ENCODE measurements at regions not wholly inside any gene's neighbourhood (a gene's known extent, or its start where the extent isn't known, plus 50 kb on each side); places are given as distances from the start of the nearest gene placed in this dataset.

DNA sequence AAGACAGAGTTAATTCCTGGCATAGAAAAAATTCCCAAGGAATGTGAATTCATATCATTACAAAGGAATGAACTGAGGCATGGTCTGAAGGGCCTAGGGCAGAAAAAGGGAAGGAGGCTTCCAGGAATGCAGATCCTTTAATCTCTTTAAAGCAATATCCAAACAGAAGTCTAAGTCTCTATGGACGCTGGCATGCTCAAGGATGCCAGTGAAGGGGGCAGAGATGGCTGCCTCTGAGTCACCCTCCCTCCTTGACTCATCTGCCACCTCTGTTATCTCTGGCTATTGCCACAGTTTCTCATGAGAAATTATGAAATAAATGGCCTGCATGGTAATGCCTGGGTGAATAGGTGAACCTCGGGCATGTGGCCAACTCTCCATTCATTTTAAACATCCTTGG is 96.3 kb upstream of the BCL6 start:
- H3K4me3 ChIP-seq (ENCODE audit: low read depth, low read length, poor library complexity, severe bottlenecking) = no peak overlapping the region
- H3K79me2 ChIP-seq (ENCODE audit: insufficient read depth, low read depth, low read length) = no peaks in the 10 kb centered on the region
- no peaks in the 10 kb centered on the region for H3K36me3 ChIP-seq (ENCODE audit: insufficient read depth, low read length)
- BruUV-seq (replicated peaks) = no TSS peak
- H3K9me2 ChIP-seq (ENCODE audit: insufficient read depth, low read length) = no peaks in the 10 kb centered on the region
- no peak for DNase-seq (ENCODE audit: low spot score)
- no peaks in the 10 kb centered on the region for H4K20me1 ChIP-seq (ENCODE audit: insufficient read depth, low read length)
- TF ChIP-seq EZH2phosphoT487 (IDR thresholded peaks at IDR 0.05; ENCODE audit: borderline replicate concordance, low read depth, low read length) = no peak
- TF ChIP-seq, protein P1, sequence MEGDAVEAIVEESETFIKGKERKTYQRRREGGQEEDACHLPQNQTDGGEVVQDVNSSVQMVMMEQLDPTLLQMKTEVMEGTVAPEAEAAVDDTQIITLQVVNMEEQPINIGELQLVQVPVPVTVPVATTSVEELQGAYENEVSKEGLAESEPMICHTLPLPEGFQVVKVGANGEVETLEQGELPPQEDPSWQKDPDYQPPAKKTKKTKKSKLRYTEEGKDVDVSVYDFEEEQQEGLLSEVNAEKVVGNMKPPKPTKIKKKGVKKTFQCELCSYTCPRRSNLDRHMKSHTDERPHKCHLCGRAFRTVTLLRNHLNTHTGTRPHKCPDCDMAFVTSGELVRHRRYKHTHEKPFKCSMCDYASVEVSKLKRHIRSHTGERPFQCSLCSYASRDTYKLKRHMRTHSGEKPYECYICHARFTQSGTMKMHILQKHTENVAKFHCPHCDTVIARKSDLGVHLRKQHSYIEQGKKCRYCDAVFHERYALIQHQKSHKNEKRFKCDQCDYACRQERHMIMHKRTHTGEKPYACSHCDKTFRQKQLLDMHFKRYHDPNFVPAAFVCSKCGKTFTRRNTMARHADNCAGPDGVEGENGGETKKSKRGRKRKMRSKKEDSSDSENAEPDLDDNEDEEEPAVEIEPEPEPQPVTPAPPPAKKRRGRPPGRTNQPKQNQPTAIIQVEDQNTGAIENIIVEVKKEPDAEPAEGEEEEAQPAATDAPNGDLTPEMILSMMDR (conservative IDR thresholded peaks at IDR 0.05; ENCODE audit: low read length) = no peak
- H3K27ac ChIP-seq (ENCODE audit: low read depth, low read length, poor library complexity, severe bottlenecking) = no peak overlapping the region
- intact Hi-C loops (cut with micrococcal nuclease; ENCODE audit: unreplicated experiment) = no loop called here
- POLR2A ChIA-PET = no interaction called here
- no peak overlapping the region for H2AFZ ChIP-seq (ENCODE audit: low read length)
- H3K9me3 ChIP-seq (ENCODE audit: low read length) = no peaks in the 10 kb centered on the region
- H3K4me2 ChIP-seq (ENCODE audit: low read length) = no peak overlapping the region
- CTCF ChIA-PET (ENCODE audit: unreplicated experiment) = no interaction called here
- H3K4me1 ChIP-seq (ENCODE audit: insufficient read depth, low read length, poor library complexity, severe bottlenecking) = no peaks in the 10 kb centered on the region

DNA sequence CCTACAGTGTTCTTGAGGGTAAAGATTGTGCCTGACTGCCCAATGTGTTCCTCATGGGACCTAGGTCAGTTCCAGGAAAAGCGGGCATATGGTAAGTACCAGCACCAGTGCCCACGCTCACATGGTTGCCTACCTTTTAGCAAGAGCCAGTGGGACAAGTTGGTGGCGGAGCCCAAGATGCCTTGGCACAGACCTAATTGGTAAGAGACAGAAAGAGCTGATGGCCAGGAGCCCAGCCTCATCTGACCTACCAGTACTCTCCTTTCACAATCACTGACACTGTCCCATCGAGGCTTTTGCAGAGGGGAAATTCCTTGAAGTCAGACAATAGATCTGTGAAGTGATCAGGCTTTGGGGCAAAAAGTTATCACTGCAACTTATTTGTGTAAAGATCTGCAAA is 98.4 kb upstream of the BCL6 start:
- TF ChIP-seq EZH2phosphoT487 (IDR thresholded peaks at IDR 0.05; ENCODE audit: borderline replicate concordance, low read depth, low read length) = no peak
- TF ChIP-seq, protein P1 (conservative IDR thresholded peaks at IDR 0.05; ENCODE audit: low read length) = no peak
- Histone ChIP-seq H3K27ac (ENCODE audit: low read depth, low read length, poor library complexity, severe bottlenecking) (no peak overlapping the region), H2AFZ (ENCODE audit: low read length) (no peak overlapping the region), H3K4me1 (ENCODE audit: insufficient read depth, low read length, poor library complexity, severe bottlenecking) (no peaks in the 10 kb centered on the region), H3K9me2 (ENCODE audit: insufficient read depth, low read length) (no peaks in the 10 kb centered on the region), H3K4me2 (ENCODE audit: low read length) (no peak overlapping the region), H3K9me3 (ENCODE audit: low read length) (no peaks in the 10 kb centered on the region), H4K20me1 (ENCODE audit: insufficient read depth, low read length) (no peaks in the 10 kb centered on the region), H3K4me3 (ENCODE audit: low read depth, low read length, poor library complexity, severe bottlenecking) (no peak overlapping the region), H3K36me3 (ENCODE audit: insufficient read depth, low read length) (no peaks in the 10 kb centered on the region), H3K79me2 (ENCODE audit: insufficient read depth, low read depth, low read length) (no peaks in the 10 kb centered on the region)
- intact Hi-C loops (cut with micrococcal nuclease; ENCODE audit: unreplicated experiment) = no loop called here
- POLR2A ChIA-PET = interaction anchor here (0.6 to 1.3 kb wide), 2 partner anchors 35 to 128 kb away, joined by 3 to 4 read pairs; no protein-coding TSS in a partner anchor
- DNase-seq (ENCODE audit: low spot score) = no peak
- no TSS peak for BruUV-seq (replicated peaks)
- CTCF ChIA-PET (ENCODE audit: unreplicated experiment) = no interaction called here

DNA sequence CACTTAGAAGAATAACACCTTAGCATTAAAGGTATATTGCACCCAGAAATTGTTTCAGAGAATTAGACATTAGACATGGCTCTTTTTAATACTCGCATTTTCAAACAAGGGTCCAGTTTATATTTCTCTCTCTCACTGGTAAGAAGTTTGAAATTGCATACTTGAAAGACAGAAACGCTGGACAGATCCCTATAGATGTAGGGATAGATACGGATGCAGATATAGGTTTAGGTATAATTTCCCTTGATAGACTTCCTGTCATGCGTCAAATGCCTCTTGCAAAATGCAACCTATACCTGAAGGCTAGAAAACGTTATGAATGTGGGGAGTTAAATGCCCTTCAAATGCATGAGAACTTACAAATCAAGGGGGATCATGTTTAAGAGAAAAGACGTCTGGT is 99.4 kb upstream of the BCL6 start:
- no peak for DNase-seq (ENCODE audit: low spot score)
- TF ChIP-seq EZH2phosphoT487 (IDR thresholded peaks at IDR 0.05; ENCODE audit: borderline replicate concordance, low read depth, low read length) = no peak
- Histone ChIP-seq H3K4me3 (ENCODE audit: low read depth, low read length, poor library complexity, severe bottlenecking) (no peak overlapping the region), H3K4me1 (ENCODE audit: insufficient read depth, low read length, poor library complexity, severe bottlenecking) (no peaks in the 10 kb centered on the region), H3K9me3 (ENCODE audit: low read length) (no peaks in the 10 kb centered on the region), H3K36me3 (ENCODE audit: insufficient read depth, low read length) (no peaks in the 10 kb centered on the region), H3K27ac (ENCODE audit: low read depth, low read length, poor library complexity, severe bottlenecking) (no peak overlapping the region), H3K9me2 (ENCODE audit: insufficient read depth, low read length) (no peaks in the 10 kb centered on the region), H3K79me2 (ENCODE audit: insufficient read depth, low read depth, low read length) (no peaks in the 10 kb centered on the region), H2AFZ (ENCODE audit: low read length) (no peak overlapping the region), H4K20me1 (ENCODE audit: insufficient read depth, low read length) (no peaks in the 10 kb centered on the region), H3K4me2 (ENCODE audit: low read length) (no peak overlapping the region)
- no TSS peak for BruUV-seq (replicated peaks)
- ChIA-PET CTCF (ENCODE audit: unreplicated experiment) (no interaction called here), POLR2A (interaction anchor here (0.8 kb wide), 1 partner anchor 31 kb away, joined by 3 read pairs; no protein-coding TSS in a partner anchor)
- intact Hi-C loops (cut with micrococcal nuclease; ENCODE audit: unreplicated experiment) = no loop called here
